Loucy (cell line): ENCODE measurements at regions not wholly inside any gene's neighbourhood (a gene's known extent, or its start where the extent isn't known, plus 50 kb on each side); places are given as distances from the start of the nearest gene placed in this dataset.

ENCODE experiments used
- H2AFZ ChIP-seq: fragments of 200-600 bp; sonication (generic); 2 replicates; pipeline ENCODE4 v1.6.0; 2016; ENCODE audit warnings: antibody characterized with exemption, mild to moderate bottlenecking, low read length, moderate library complexity
- H3F3A ChIP-seq: fragments of 200-600 bp; 2 replicates; pipeline ENCODE4 v1.6.0; 2016; ENCODE audit warnings: antibody characterized with exemption, low read depth, mild to moderate bottlenecking
- H3K27me3 ChIP-seq: fragments of 200-600 bp; sonication (generic); 2 replicates; pipeline ENCODE4 v1.6.1; 2014; ENCODE audit warnings: low read length, mild to moderate bottlenecking; ENCODE audit not compliant: insufficient read depth, poor library complexity, severe bottlenecking
- H3K36me3 ChIP-seq: fragments of 200-600 bp; sonication (generic); 2 replicates; pipeline ENCODE4 v1.6.1; 2016; ENCODE audit warnings: low read length; ENCODE audit not compliant: insufficient read depth
- H3K4me1 ChIP-seq: fragments of 200-600 bp; sonication (generic); 2 replicates; pipeline ENCODE4 v1.5.1; 2014; ENCODE audit warnings: low read length, mild to moderate bottlenecking; ENCODE audit not compliant: insufficient read depth, poor library complexity, severe bottlenecking
- H3K4me2 ChIP-seq: fragments of 200-600 bp; sonication (generic); 2 replicates; pipeline ENCODE4 v1.6.0; 2014; ENCODE audit warnings: antibody characterized with exemption, low read length, low read depth, mild to moderate bottlenecking; ENCODE audit not compliant: poor library complexity, severe bottlenecking
- H3K4me3 ChIP-seq: fragments of 200-600 bp; sonication (generic); 2 replicates; pipeline ENCODE4 v1.5.1; 2014; ENCODE audit warnings: low read length, mild to moderate bottlenecking, mixed read lengths; ENCODE audit not compliant: poor library complexity, severe bottlenecking
- H3K79me2 ChIP-seq: fragments of 200-600 bp; sonication (generic); 2 replicates; pipeline ENCODE4 v1.6.1; 2014; ENCODE audit warnings: low read length; ENCODE audit not compliant: insufficient read depth
- H3K9ac ChIP-seq: fragments of 200-600 bp; sonication (generic); 2 replicates; pipeline ENCODE4 v1.6.0; 2014; ENCODE audit warnings: mild to moderate bottlenecking, low read depth, low read length, moderate library complexity; ENCODE audit not compliant: poor library complexity, severe bottlenecking
- H3K9me2 ChIP-seq: fragments of 200-600 bp; sonication (generic); replicated peaks from 2 replicates; pipeline ENCODE4 v1.6.1; 2016; ENCODE audit warnings: low read depth, low read length, mixed read lengths
- H3K9me3 ChIP-seq: fragments of 200-600 bp; sonication (generic); 2 replicates; pipeline ENCODE4 v1.6.1; 2014; ENCODE audit warnings: mild to moderate bottlenecking, antibody characterized with exemption, low read length, low read depth; ENCODE audit not compliant: insufficient read depth
- H4K20me1 ChIP-seq: fragments of 200-600 bp; sonication (generic); 2 replicates; pipeline ENCODE4 v1.6.0; 2014; ENCODE audit warnings: antibody characterized with exemption, low read length, mild to moderate bottlenecking; ENCODE audit not compliant: insufficient read depth, poor library complexity, severe bottlenecking
- EZH2phosphoT487 ChIP-seq: fragments of 200-600 bp; IDR thresholded peaks from 2 replicates; pipeline ENCODE4 v1.6.1; 2018; ENCODE audit warnings: antibody characterized with exemption, mild to moderate bottlenecking, moderate library complexity, borderline replicate concordance
- TF ChIP-seq, protein P1 (sequence below): fragments of 200-600 bp; sonication (generic); conservative IDR thresholded peaks from 2 replicates; pipeline ENCODE4 v1.5.1; 2014; ENCODE audit warnings: mild to moderate bottlenecking, antibody characterized with exemption, low read length

DNA sequence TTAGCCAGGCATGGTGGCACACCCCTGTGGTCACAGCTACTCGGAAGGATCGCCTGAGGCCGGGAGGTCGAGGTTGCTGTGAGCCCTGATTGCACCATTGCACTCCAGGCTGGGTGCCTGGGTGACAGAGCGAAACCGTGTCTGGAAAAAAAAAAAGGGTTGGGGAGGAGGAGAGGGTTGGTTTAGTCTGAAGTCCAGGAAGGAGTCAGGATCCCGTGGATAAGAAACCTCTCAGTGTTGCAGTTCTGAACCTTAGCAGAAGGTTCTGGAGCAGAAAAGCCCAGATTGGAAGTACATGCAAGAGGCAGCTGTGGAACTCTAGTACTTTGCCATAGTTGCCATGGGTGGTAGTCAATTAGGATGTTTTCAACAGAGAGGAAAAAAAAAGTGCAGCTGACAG, 125.2 kb upstream of the CPEB4 start:
- H3K4me2 ChIP-seq = no peak overlapping the region
- no peak for TF ChIP-seq EZH2phosphoT487
- TF ChIP-seq, protein P1, sequence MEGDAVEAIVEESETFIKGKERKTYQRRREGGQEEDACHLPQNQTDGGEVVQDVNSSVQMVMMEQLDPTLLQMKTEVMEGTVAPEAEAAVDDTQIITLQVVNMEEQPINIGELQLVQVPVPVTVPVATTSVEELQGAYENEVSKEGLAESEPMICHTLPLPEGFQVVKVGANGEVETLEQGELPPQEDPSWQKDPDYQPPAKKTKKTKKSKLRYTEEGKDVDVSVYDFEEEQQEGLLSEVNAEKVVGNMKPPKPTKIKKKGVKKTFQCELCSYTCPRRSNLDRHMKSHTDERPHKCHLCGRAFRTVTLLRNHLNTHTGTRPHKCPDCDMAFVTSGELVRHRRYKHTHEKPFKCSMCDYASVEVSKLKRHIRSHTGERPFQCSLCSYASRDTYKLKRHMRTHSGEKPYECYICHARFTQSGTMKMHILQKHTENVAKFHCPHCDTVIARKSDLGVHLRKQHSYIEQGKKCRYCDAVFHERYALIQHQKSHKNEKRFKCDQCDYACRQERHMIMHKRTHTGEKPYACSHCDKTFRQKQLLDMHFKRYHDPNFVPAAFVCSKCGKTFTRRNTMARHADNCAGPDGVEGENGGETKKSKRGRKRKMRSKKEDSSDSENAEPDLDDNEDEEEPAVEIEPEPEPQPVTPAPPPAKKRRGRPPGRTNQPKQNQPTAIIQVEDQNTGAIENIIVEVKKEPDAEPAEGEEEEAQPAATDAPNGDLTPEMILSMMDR = no peak
- no peaks in the 10 kb centered on the region for H3K27me3 ChIP-seq
- peaks cover 8% of the 10 kb centered on the region for H3K4me1 ChIP-seq
- H3K36me3 ChIP-seq = no peaks in the 10 kb centered on the region
- no peak overlapping the region for H3K4me3 ChIP-seq
- no peak overlapping the region for H2AFZ ChIP-seq
- no peak overlapping the region for H3K9ac ChIP-seq
- no peaks in the 10 kb centered on the region for H3K9me3 ChIP-seq
- no peaks in the 10 kb centered on the region for H3K79me2 ChIP-seq
- H3F3A ChIP-seq = no peaks in the 10 kb centered on the region
- no peaks in the 10 kb centered on the region for H3K9me2 ChIP-seq
- H4K20me1 ChIP-seq = no peaks in the 10 kb centered on the region

- Histone ChIP-seq H3K9me2 (no peaks in the 10 kb centered on the region), H3K4me2 (no peak overlapping the region), H3F3A (no peaks in the 10 kb centered on the region), H3K9ac (no peak overlapping the region), H3K36me3 (no peaks in the 10 kb centered on the region), H3K9me3 (no peaks in the 10 kb centered on the region), H3K4me1 (peaks cover 8% of the 10 kb centered on the region), H2AFZ (no peak overlapping the region), H3K79me2 (no peaks in the 10 kb centered on the region), H4K20me1 (no peaks in the 10 kb centered on the region), H3K27me3 (no peaks in the 10 kb centered on the region), H3K4me3 (no peak overlapping the region)
- TF ChIP-seq, protein P1 = no peak
- TF ChIP-seq EZH2phosphoT487 = no peak
These were observed 124.7 kb upstream of the CPEB4 start for GRCh38 chr5:173763410-173763809.

DNA sequence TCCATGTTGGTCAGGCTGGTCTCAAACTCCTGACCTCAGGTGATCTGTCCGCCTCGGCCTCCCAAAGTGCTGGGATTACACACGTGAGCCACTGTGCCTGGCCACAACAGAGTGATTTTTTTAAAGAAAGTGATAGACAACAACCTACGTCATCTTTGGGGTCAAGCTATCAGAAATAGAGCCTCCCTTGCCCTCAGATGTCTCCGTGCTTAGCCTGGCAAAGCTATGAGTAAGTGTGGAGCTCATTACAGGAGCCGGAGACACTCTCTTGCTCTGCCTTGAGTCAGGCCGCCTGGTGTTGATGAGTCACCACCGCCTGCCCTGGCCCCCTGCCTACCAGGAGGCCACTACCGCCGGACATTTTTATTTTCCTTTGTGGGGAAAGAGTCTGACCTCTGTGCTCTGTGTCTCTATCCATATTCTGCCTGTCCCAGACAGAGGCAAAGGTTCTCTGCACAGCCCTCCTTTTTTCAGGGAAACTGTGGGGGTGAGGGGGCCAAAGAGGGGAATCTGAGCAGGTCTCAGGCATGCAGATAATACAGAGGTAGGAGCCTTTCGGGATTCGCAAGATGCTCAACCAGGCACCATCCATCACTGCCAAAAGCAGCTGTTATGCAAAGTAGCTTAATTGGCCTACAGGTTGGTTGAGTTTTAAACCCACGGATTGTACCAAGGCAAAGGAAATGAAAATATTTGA, 123.7 kb upstream of the CPEB4 start:
- Histone ChIP-seq H3K36me3 (no peaks in the 10 kb centered on the region), H3F3A (no peaks in the 10 kb centered on the region), H3K4me2 (no peak overlapping the region), H3K9ac (no peak overlapping the region), H3K79me2 (no peaks in the 10 kb centered on the region), H3K27me3 (no peaks in the 10 kb centered on the region), H3K9me3 (no peaks in the 10 kb centered on the region), H3K4me1 (peaks cover 8% of the 10 kb centered on the region), H3K4me3 (no peak overlapping the region), H4K20me1 (no peaks in the 10 kb centered on the region), H2AFZ (no peak overlapping the region), H3K9me2 (no peaks in the 10 kb centered on the region)
- TF ChIP-seq, protein P1 = no peak
